GM21576 (cell line): ENCODE measurements at regions not wholly inside any gene's neighbourhood (a gene's known extent, or its start where the extent isn't known, plus 50 kb on each side); places are given as distances from the start of the nearest gene placed in this dataset.
A peak's percentile ranks its signal among the peaks of the same experiment; 100 is the strongest.
"Not testable (repeated sequence)": the region's sequence is repeated elsewhere in the genome, so short reads cannot be mapped to it uniquely, and the experiment has no call there.

Source experiments
- ATAC-seq: cut with Tn5 transposase; IDR thresholded peaks from one replicate; pipeline ENCODE4 v1.9.1; 2021; ENCODE audit warnings: mild to moderate bottlenecking, moderate library complexity; ENCODE audit not compliant: unreplicated experiment

GRCh38 chr17:83156408-83156807 lies 77.0 kb downstream of the METRNL start:
- ATAC-seq, result no peak

- no peak for ATAC-seq
Measured at GRCh38 chr17:83159204-83160049, 80.0 kb downstream of the METRNL start.

- ATAC-seq, result no peak
Measured at GRCh38 chr17:83160443-83161297, 81.3 kb downstream of the METRNL start.

- no peak for ATAC-seq
Measured at GRCh38 chr17:83161298-83162034, 82.1 kb downstream of the METRNL start.

GRCh38 chr17:83162035-83162745 lies 82.8 kb downstream of the METRNL start:
- ATAC-seq, result no peak

- no peak for ATAC-seq
Measured at GRCh38 chr17:83164490-83164889, 85.1 kb downstream of the METRNL start.

- no peak for ATAC-seq
Measured at GRCh38 chr17:83170571-83171260, 91.3 kb downstream of the METRNL start.

- ATAC-seq, result no peak
Measured at GRCh38 chr17:83171661-83172060, 92.3 kb downstream of the METRNL start.

- ATAC-seq, result not testable (repeated sequence)
Measured at GRCh38 chr17:83172099-83172498, 92.7 kb downstream of the METRNL start.

- ATAC-seq, result not testable (repeated sequence)
Measured at GRCh38 chr17:83172646-83173045, 93.2 kb downstream of the METRNL start.

GRCh38 chr17:83173180-83173913 lies 93.9 kb downstream of the METRNL start:
- not testable (repeated sequence) for ATAC-seq

- ATAC-seq, result no peak
Measured at GRCh38 chr17:83173914-83174361, 94.5 kb downstream of the METRNL start.

- peak; percentile 54 for ATAC-seq
Measured at GRCh38 chr17:83174362-83175118, 95.1 kb downstream of the METRNL start.

- peak; percentile 33 for ATAC-seq
Measured at GRCh38 chr17:83175119-83175821, 95.9 kb downstream of the METRNL start.

GRCh38 chr17:83175822-83176622 lies 96.6 kb downstream of the METRNL start:
- no peak for ATAC-seq

- no peak for ATAC-seq
Measured at GRCh38 chr17:83176623-83177583, 97.5 kb downstream of the METRNL start.
